Neural crest cell (in vitro differentiated cells): ENCODE measurements at regions not wholly inside any gene's neighbourhood (a gene's known extent, or its start where the extent isn't known, plus 50 kb on each side); places are given as distances from the start of the nearest gene placed in this dataset.

Experiments used
- DNase-seq: peaks from one replicate; pipeline ENCODE4 v3.0.0; 2021; ENCODE audit warnings: low read depth, mixed read lengths, low spot score
- H3K27ac Mint-ChIP-seq: one replicate; pipeline ENCODE4 v1.8.0; 2021; ENCODE audit warnings: mild to moderate bottlenecking, mixed read lengths; ENCODE audit not compliant: unreplicated experiment
- H3K27me3 Mint-ChIP-seq: 2 replicates; pipeline ENCODE4 v1.8.0; 2021; ENCODE audit warnings: low read depth, mild to moderate bottlenecking, mixed read lengths
- H3K36me3 Mint-ChIP-seq: 2 replicates; pipeline ENCODE4 v1.8.0; 2021; ENCODE audit warnings: low read depth, mild to moderate bottlenecking, mixed read lengths
- H3K4me1 Mint-ChIP-seq: 2 replicates; pipeline ENCODE4 v1.8.0; 2021; ENCODE audit warnings: mixed read lengths
- H3K4me3 Mint-ChIP-seq: one replicate; pipeline ENCODE4 v1.8.0; 2021; ENCODE audit warnings: mild to moderate bottlenecking, mixed read lengths
- H3K9me3 Mint-ChIP-seq: 2 replicates; pipeline ENCODE4 v1.8.0; 2021; ENCODE audit warnings: mixed read lengths
- TF ChIP-seq, protein P1 (sequence below): fragments of 200-600 bp; sonication (generic); conservative IDR thresholded peaks from 2 replicates; pipeline ENCODE4 v1.5.0; 2021; ENCODE audit warnings: antibody characterized with exemption, mild to moderate bottlenecking

DNA sequence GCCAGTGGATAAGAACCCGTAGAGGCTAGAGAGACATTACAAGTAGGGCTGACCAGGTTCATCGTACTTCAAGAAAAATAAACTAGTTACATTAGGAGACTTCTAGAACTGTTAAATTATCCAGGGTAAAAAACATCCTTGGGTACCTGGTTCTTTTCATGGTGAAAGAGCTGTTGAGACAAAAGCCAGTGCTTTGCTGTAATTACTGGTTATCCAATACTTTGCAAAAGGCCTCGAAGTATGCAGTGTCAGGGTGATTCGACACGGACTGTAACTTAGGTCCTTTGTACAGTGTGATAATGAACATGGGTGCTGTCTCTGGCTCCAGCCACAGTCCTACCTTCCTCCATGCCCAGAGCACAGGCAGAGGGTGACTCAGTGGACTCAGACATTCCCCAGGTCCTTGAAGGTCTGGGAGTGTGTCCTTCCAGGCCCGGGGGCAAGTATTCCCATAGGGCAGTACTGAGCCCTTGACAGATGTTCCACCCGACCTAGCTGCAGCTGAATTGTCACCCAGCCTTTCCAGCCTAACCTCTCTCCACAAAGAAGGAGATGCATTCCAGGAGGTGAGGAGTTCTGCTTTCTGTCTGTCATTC lies 123.6 kb upstream of the TMEM72 start:
- H3K4me1 Mint-ChIP-seq = no peaks in the 10 kb centered on the region
- H3K4me3 Mint-ChIP-seq = no peak overlapping the region
- no peaks in the 10 kb centered on the region for H3K36me3 Mint-ChIP-seq
- TF ChIP-seq, protein P1, sequence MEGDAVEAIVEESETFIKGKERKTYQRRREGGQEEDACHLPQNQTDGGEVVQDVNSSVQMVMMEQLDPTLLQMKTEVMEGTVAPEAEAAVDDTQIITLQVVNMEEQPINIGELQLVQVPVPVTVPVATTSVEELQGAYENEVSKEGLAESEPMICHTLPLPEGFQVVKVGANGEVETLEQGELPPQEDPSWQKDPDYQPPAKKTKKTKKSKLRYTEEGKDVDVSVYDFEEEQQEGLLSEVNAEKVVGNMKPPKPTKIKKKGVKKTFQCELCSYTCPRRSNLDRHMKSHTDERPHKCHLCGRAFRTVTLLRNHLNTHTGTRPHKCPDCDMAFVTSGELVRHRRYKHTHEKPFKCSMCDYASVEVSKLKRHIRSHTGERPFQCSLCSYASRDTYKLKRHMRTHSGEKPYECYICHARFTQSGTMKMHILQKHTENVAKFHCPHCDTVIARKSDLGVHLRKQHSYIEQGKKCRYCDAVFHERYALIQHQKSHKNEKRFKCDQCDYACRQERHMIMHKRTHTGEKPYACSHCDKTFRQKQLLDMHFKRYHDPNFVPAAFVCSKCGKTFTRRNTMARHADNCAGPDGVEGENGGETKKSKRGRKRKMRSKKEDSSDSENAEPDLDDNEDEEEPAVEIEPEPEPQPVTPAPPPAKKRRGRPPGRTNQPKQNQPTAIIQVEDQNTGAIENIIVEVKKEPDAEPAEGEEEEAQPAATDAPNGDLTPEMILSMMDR = no peak
- no peak for DNase-seq
- H3K27me3 Mint-ChIP-seq = no peaks in the 10 kb centered on the region
- no peak overlapping the region for H3K27ac Mint-ChIP-seq
- H3K9me3 Mint-ChIP-seq = peaks cover 3% of the 10 kb centered on the region

DNA sequence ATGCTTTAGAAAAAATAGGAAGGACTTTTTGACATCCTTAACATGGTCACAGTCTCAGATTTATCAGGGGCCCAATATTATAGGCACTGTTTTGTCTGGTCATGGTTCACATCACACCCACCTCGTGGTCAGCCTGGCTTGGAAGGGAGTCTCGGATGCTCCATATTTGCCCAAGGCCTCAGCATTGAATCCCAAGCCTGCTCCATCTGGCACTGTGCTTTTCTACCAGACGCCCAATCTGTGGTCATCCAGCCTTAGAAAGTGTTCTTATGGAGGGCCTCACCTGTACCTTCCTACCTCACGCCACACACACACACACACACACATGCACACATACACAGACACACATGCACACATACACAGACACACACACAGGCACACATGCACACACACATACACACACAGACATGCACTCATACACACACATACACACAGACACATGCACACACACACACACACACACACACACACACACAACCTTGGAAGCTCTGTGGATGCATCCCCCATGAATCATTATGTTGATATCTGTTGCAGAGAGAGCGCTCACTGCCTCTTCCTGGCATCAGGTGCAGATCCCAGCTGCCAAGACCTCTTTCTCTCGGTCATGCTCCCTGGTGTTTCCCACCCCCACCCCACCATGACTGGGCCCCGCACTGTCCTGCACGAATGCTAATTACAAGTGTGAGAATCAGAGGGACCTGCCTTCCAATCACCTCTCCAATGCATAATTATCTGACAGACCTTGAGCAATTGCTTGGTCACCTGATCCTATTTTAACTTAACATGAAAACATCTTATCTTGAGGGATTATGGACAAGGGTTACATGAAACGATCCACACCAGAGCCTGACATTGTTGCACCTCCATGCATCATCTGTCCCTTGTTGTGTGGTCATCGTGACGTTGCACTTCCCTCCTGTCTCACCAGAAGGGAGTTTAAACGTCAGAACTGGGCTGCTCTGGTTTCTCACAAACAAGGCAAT lies 122.7 kb upstream of the TMEM72 start:
- TF ChIP-seq, protein P1 = no peak
- no peak for DNase-seq
- Mint-ChIP-seq H3K36me3 (no peaks in the 10 kb centered on the region), H3K9me3 (peaks cover 3% of the 10 kb centered on the region), H3K4me3 (no peak overlapping the region), H3K4me1 (no peaks in the 10 kb centered on the region), H3K27me3 (no peaks in the 10 kb centered on the region), H3K27ac (peak overlapping the region; percentile 20)

DNA sequence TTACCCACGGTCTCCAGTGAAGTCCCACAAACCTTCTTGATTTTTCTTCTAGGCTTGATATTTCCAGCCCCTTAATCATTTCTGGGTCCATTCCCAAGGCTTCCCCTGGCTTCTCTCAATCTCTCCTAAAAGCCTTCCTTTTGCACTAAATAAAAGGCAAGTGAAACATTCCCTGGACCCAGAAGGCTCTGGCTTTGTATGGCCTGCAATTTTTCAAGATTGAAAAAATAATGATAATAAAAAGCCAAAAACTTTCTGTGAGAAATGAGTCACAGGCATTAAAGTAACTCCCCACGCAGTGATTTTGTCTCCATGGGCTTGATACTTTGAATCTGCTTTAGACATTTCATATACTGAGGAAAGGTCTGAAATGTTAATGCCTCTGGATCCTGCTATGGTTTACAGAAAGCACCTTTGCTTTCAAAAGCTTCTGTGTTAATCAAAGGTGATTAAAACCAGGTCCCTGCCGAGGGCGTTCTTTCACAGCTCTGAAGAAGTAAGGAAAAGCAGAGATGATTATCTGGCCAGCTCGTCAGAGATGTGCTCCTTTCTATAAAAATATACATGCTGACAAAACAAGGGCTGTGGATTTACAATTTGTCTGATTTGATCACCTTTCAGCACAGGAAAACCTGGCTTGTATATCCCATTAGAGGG lies 118.9 kb upstream of the TMEM72 start:
- no peak overlapping the region for H3K4me3 Mint-ChIP-seq
- H3K27me3 Mint-ChIP-seq = no peaks in the 10 kb centered on the region
- H3K4me1 Mint-ChIP-seq = no peaks in the 10 kb centered on the region
- TF ChIP-seq, protein P1 = no peak
- peaks cover 3% of the 10 kb centered on the region for H3K9me3 Mint-ChIP-seq
- DNase-seq = no peak
- no peaks in the 10 kb centered on the region for H3K36me3 Mint-ChIP-seq
- H3K27ac Mint-ChIP-seq = no peak overlapping the region

DNA sequence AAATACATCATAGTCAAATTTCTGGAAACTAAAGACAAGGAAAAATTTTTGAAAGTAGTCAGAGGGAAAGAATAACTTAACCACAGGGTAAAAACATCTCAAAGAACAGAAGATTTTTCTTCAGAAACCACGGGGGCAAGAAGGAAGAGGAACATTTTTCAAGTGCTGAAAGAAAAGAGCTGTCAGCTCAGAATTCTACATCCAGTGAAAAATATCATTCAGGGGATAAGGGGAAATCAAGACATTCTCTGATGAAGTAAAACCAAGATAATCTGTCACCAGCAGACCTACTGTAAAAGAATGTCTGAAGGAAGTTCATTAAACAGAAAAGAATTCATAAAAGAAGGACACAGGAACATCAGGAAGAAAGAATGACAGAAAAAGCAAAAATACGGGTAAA lies 111.2 kb upstream of the TMEM72 start:
- H3K27me3 Mint-ChIP-seq = no peaks in the 10 kb centered on the region
- H3K9me3 Mint-ChIP-seq = no peaks in the 10 kb centered on the region
- no peaks in the 10 kb centered on the region for H3K4me1 Mint-ChIP-seq
- no peak for DNase-seq
- H3K27ac Mint-ChIP-seq = no peak overlapping the region
- TF ChIP-seq, protein P1 = no peak
- H3K4me3 Mint-ChIP-seq = no peak overlapping the region
- H3K36me3 Mint-ChIP-seq = no peaks in the 10 kb centered on the region

DNA sequence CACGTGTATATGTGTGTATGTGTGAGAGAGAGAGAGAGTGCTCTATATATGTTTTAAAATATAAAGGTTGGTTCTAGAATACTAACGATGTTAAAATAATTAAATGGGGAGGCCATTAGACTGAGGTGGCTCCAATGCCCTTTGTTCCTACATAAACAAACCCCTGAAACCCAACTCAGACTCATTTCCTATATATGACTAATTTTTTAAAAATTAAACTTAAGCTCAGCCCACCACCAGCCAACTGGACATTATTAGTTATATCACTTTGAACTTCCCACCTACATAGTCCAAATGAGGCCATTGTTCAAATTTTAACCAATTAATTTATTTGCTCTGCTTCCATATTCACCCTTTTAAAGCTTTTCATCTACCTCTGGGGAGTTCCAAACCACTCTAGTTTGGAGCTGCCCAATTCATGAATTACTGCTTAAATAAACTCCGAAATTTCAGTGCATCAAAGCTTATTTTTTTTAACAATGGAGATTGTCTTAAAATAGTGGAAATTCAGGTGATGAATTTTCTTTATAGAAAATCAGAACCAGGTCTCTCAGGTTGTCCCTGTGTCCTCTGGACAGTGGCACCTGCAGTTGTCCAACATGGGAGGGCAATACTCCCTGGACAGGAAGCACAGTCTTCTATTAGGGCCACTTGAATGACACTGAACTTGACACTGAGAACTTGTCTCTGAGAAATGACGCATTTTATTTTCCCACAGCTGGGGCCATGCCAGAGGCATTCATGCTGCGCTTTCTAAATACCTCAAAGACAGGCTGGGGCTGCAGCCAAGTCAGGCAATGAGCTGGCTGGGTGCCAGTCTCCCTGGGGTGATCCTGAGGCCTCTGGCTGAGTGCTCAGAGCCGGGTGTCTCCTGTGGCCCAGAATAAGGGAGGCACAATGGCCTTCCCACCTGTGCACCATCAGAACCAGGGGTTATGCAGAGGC lies 109.5 kb upstream of the TMEM72 start:
- no peak overlapping the region for H3K27ac Mint-ChIP-seq
- H3K4me1 Mint-ChIP-seq = no peaks in the 10 kb centered on the region
- no peaks in the 10 kb centered on the region for H3K36me3 Mint-ChIP-seq
- H3K4me3 Mint-ChIP-seq = no peak overlapping the region
- TF ChIP-seq, protein P1 = no peak
- no peak for DNase-seq
- H3K9me3 Mint-ChIP-seq = no peaks in the 10 kb centered on the region
- no peaks in the 10 kb centered on the region for H3K27me3 Mint-ChIP-seq
